Esophagus squamous epithelium (tissue), 4 donors: ENCODE measurements at regions not wholly inside any gene's neighbourhood (a gene's known extent, or its start where the extent isn't known, plus 50 kb on each side); places are given as distances from the start of the nearest gene placed in this dataset.

Source experiments
- POLR2A ChIP-seq, 4 donors: fragments of 450-650 bp; IDR thresholded peaks; one replicate each; pipeline ENCODE4 v1.6.1; 2017; ENCODE audit warnings: antibody characterized with exemption in 4 of 4, mild to moderate bottlenecking in 4 of 4, moderate library complexity in 3 of 4
- TF ChIP-seq, protein P1 (sequence below), 6 experiments: fragments of 450-650 bp in 4 of 6; fragments of 200-600 bp in 2 of 6; sonication (generic) in 2 of 6; IDR thresholded peaks; one replicate each; pipeline ENCODE4 v1.5.1; 2016 to 2019; ENCODE audit warnings: antibody characterized with exemption in 6 of 6, mild to moderate bottlenecking in 4 of 6, moderate library complexity in 4 of 6

DNA sequence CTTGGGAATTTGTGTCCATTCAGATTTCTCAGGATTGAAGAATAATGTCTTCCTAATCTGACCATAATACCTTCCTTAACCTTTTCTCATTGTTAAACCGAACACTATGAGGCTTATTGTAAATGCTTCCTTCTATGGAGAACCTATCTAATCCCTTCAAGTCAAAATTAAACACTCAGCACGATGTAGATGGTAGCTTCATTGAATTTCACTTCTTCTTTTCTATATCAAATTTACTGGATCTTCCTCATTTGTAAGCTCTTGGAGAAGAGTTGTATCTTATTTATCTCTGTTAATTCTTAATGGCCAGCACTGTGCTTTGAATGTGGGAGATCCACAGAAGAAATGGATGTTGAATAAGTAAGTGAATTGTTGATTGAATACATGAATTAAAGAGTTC is 109.0 kb upstream of the RAPGEF2 start:
- TF ChIP-seq, protein P1, sequence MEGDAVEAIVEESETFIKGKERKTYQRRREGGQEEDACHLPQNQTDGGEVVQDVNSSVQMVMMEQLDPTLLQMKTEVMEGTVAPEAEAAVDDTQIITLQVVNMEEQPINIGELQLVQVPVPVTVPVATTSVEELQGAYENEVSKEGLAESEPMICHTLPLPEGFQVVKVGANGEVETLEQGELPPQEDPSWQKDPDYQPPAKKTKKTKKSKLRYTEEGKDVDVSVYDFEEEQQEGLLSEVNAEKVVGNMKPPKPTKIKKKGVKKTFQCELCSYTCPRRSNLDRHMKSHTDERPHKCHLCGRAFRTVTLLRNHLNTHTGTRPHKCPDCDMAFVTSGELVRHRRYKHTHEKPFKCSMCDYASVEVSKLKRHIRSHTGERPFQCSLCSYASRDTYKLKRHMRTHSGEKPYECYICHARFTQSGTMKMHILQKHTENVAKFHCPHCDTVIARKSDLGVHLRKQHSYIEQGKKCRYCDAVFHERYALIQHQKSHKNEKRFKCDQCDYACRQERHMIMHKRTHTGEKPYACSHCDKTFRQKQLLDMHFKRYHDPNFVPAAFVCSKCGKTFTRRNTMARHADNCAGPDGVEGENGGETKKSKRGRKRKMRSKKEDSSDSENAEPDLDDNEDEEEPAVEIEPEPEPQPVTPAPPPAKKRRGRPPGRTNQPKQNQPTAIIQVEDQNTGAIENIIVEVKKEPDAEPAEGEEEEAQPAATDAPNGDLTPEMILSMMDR (IDR thresholded peaks at IDR 0.05) = no peak
- no peak for TF ChIP-seq POLR2A (IDR thresholded peaks at IDR 0.05)
